GM18517 (cell line): ENCODE measurements at regions not wholly inside any gene's neighbourhood (a gene's known extent, or its start where the extent isn't known, plus 50 kb on each side); places are given as distances from the start of the nearest gene placed in this dataset.

Experiments
- ATAC-seq: cut with Tn5 transposase; IDR thresholded peaks from one replicate; pipeline ENCODE4 v1.9.1; 2021; ENCODE audit warnings: mild to moderate bottlenecking, moderate library complexity; ENCODE audit not compliant: unreplicated experiment

- ATAC-seq: no peak
Measured at GRCh38 chr20:60465993-60466686, 507.9 kb downstream of the CDH26 start.

GRCh38 chr20:60466687-60467022 is 508.4 kb downstream of the CDH26 start:
- ATAC-seq: no peak

- no peak for ATAC-seq
Measured at GRCh38 chr20:60467078-60467477, 508.9 kb downstream of the CDH26 start.

- ATAC-seq: no peak
Measured at GRCh38 chr20:60467771-60468170, 509.5 kb downstream of the CDH26 start.

GRCh38 chr20:60469829-60470228 is 511.6 kb downstream of the CDH26 start:
- ATAC-seq: no peak

GRCh38 chr20:60470366-60470765 is 512.1 kb downstream of the CDH26 start:
- no peak for ATAC-seq

GRCh38 chr20:60473211-60473610 is 515.0 kb downstream of the CDH26 start:
- ATAC-seq: no peak

GRCh38 chr20:60474385-60474910 is 516.2 kb downstream of the CDH26 start:
- ATAC-seq: no peak

- no peak for ATAC-seq
Measured at GRCh38 chr20:60476045-60476444, 517.8 kb downstream of the CDH26 start.

- ATAC-seq: no peak
Measured at GRCh38 chr20:60477958-60478357, 519.7 kb downstream of the CDH26 start.

GRCh38 chr20:60478533-60478932 is 520.3 kb downstream of the CDH26 start:
- no peak for ATAC-seq

GRCh38 chr20:60480950-60481742 is 522.9 kb downstream of the CDH26 start:
- ATAC-seq: no peak

GRCh38 chr20:60481743-60482133 is 523.5 kb downstream of the CDH26 start:
- no peak for ATAC-seq

GRCh38 chr20:60482221-60483008 is 524.2 kb downstream of the CDH26 start:
- no peak for ATAC-seq

- ATAC-seq: no peak
Measured at GRCh38 chr20:60483371-60483770, 525.1 kb downstream of the CDH26 start.

GRCh38 chr20:60484316-60484715 is 526.1 kb downstream of the CDH26 start:
- ATAC-seq: no peak

- ATAC-seq: no peak
Measured at GRCh38 chr20:60485012-60485760, 527.0 kb downstream of the CDH26 start.

GRCh38 chr20:60486315-60486714 is 528.1 kb downstream of the CDH26 start:
- no peak for ATAC-seq

GRCh38 chr20:60486937-60487336 is 528.7 kb downstream of the CDH26 start:
- ATAC-seq: no peak

GRCh38 chr20:60490217-60491050 is 532.2 kb downstream of the CDH26 start:
- ATAC-seq: no peak
